ENCODE measurements at regions not wholly inside any gene's neighbourhood (a gene's known extent, or its start where the extent isn't known, plus 50 kb on each side); places are given as distances from the start of the nearest gene placed in this dataset.
A peak's percentile ranks its signal among the peaks of the same experiment; 100 is the strongest.

DNA sequence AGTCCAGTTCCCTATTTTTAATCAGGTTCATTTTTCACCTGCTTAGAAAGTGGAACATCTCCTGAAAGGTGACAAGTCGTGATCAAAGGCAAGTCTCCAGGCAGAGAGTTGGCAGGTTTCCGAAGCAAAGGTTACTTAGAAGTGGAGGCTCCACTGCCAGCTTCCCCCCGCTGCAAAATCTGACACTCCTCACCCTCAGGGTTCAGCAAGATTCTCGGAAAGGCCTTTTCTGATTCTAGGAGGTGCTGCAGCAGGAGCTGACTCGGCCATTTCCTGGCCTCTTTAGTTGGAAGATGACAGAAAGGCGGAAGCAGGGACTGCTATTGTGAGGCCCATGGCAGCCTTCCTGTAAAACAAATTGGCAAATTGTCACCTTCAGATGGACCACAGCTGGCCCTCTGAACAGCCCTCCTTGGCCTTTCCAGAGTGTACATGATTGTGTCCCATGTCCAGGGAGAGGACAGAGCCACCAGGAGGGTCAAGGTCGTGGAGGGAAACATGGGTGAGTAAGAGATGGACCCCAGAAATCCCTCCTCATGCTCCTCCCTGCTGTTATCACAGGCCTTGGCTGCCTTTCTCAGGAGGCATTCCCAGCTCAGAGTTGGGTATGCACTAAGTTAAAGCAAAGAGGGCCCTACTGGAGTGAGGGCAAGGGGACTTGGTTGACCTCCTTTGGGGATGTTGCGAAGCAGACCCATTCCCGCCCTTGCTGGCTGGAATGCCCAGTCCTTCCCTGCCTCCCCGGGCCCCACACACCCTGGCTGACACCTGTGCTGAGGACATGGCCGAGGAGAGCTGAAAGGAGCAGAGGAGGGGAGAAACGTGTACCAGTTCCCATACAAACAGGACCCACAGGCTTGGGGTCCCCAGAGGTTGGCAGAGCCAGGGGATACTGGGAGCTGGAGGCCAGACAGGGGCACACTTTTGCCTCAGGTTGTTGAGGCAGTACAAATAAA, 115.5 kb upstream of the IRF2BP2 start:
- DNase-seq = peak; percentile 69

GRCh38 chr1:234724516-234725176, 114.7 kb upstream of the IRF2BP2 start:
- DNase-seq = peak; percentile 40

GRCh38 chr1:234722904-234723720, 113.1 kb upstream of the IRF2BP2 start:
- DNase-seq = peak; percentile 85

- DNase-seq = no peak
These were observed 112.3 kb upstream of the IRF2BP2 start for GRCh38 chr1:234722270-234722704.

GRCh38 chr1:234721476-234722269, 111.7 kb upstream of the IRF2BP2 start:
- DNase-seq = no peak

GRCh38 chr1:234720709-234721441, 110.9 kb upstream of the IRF2BP2 start:
- DNase-seq = no peak

DNA sequence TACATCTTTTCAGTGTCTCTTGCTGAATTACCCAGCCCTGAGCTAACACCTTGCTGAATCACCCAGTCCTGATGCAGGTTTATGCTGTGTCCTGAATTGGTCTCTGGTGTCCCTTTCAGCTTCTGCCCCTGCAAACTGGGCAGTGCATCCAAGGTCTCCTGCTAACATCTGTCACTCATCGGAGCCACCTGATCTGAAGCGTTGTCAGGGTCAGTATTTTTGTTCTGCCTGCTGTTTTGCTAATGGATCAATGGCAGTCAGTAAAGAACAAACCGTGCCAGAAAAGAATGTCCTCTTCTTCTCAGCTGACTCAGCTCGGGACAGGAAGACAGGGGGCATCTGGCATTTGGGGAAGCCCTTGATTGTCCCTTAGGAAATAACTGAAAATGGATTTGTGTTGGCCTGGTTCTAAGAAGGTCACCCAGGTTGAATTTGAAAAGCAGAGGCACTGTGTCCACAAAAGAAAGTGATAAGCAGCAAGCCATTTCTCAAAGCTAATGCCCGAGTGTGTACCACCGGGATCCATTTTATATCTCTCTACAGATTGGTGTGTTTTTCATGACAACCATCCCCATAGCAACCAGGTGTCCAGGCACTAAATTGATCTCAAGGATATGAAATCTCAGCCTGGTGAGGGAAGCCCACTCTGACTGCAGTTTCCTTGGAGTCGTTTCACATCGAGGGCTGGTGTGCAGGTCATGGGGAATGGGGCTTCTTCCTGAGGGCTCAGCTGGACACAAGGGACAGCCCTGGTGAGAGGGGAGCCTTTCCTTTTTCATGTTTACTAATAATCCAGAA, 109.7 kb upstream of the IRF2BP2 start:
- no peak for DNase-seq

- DNase-seq = no peak
These were observed 108.8 kb upstream of the IRF2BP2 start for GRCh38 chr1:234718496-234719453.

- no peak for DNase-seq
These were observed 107.0 kb upstream of the IRF2BP2 start for GRCh38 chr1:234716908-234717375.

DNA sequence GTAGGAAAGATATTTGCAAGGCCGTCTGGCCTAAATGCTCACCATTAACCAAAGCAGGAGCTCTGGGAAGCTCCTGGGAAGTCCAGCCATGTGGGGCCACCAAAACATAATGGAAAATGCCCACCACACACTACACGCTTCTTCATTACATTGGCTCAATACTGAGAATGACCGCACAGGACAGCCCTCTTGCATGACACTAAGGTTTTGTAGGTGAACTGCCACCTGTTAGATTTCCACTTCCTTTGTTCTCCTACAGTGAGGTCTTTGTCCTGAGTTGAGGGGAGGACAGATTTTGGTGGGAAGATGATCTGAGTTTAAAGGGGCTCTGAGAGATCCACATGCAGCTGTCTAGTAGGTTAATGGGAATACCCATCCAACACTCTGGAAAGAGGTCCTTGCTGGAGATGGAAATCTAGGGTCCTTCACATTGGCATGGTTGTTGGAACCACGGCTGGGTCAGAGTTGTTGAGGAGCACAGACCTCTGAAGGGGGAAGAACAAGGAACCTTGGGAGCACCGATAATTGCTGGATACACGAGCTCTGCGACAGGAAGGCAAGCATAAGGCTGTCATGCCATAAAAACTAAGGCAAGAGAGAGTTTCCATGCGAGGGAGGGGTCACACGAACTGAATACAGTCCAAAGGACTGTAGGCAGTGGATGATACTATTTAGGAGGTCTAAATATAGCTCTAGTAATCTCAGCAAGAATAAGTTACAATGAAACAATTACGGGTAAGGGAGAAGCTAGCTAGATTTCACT, 105.5 kb upstream of the IRF2BP2 start:
- no peak for DNase-seq

DNA sequence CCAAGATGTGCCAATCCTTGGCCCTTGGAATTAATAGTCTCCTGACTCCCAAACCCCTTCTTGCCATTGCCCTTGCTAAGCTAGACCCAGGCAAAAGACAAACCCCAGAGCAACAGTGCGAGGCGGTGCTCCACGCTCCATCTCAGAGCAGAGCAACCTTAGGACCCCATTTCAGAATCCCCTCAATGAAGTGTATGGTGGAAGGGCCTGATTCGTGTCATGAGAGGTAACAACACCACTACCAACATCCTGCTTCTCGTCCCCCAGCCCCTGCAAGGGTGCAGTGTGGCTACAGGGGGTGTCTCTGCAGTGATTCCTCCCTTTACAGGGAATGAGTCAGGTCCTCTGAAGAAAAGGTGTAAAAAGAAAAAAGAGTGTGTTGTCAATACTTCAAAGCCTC, 103.9 kb upstream of the IRF2BP2 start:
- no peak for DNase-seq

DNA sequence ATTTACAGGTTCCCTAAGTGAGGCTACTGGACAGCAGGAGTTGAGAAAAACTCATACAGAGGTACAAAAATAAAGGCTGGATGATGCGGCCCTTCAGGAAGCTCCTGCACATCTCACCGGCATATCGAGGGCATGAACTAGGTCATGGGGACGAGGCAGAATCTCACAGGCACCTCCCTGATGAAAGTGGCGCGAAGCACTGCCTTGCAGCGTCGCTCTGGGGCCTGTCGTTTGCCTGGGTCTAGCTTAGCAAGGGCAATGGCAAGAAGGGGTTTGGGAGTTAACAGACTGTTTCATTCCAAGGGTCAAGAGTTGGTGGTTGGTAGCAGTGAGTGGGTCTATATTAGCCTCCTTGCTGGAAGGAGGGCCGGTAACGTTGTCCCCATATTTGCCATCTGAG, 103.5 kb upstream of the IRF2BP2 start:
- DNase-seq = no peak

DNA sequence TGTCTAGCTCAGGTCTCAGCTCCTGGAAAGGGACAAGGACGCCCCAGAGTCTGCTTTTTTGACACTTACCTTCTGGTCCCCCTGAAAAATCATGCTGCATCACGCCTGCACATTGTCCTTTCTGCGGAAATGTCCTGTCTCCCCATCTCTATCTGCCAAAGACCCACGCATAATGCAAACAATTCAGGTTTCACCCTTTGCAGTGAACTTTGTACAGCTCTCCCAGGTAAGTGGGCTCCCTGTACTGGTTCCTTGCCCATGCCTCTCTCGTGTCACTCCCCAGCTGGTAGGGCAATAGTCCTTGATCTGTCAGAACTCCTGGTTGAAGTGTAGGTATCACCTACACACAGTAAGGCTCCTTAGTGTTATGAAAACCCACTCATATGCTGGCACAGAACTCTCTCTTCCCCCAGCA, 102.9 kb upstream of the IRF2BP2 start:
- no peak for DNase-seq

DNA sequence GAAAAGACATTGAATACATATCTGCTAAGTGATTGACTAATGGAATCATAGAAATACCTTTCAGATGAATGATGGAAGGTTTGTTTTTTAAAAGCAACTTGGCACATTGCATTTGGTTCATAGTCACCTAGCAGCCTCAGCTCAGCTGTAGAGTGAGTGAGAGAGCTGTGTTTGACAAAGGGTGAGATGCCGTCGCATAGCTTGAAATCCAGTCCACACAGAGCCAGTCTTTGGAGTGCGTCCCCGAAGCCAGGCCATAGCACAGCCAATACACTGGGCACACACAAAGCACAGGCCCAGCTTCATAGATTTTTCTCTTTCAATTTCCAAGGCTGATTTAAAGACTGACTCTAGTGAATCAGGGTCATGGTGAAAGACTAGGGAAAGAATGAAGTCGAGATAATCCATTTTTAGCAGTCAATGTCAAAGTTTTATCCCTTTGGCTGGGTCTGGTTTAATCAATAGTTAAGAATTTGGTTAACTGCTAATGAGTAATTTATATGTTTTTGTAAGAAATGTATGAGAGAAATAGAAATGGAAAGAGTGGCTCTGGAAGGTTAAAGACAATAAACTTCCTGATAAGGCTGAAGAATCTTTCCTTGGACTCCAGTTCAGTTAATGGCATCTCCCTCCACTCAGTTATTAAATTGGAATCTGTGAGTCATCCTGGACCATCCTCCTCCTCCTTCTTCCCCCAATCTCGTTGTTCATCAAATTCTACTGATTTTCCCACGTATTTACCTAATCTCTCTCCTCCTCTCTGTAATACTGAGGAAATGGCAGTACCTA, 101.2 kb upstream of the IRF2BP2 start:
- no peak for DNase-seq

- no peak for DNase-seq
These were observed 100.4 kb upstream of the IRF2BP2 start for GRCh38 chr1:234710381-234710780.

DNA sequence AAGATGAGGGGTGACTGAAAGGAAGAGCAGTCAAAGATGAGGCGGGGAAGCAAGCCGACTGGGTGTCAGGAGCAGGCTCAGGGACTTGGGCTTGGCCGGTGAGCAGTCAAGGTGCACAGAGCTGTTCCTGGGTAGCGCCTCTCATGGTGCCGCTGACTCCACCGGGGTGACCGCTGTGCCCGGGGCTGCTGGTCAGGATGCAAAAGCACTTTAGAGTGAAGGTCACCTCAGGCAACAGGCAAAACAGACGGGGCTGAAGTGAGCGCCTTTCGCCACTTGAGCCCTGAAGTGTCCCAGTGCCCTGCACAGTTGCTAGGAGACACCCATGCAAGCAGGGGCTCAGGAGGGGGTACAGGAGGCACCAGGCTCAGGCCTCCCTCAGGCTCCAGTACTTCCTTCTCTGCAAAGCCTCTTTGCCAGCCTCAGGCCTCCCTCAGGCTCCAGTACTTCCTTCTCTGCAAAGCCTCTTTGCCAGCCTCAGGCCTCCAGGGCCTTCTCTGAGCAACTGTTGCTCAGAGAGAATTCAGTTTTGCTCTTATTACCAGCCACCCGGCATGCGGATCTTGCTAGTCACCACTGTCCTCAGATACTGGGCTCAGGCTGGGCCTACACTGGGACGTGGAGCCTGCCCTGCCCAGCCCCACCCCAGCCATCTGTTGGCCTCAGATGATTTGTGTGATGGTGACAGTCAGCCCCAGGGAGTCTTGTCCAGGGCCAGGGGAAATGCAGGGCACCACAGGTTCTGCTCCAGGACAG, 99.7 kb upstream of the IRF2BP2 start:
- no peak for DNase-seq

Data from stimulated activated CD4-positive, alpha-beta T cell treated with anti-CD3 and anti-CD28 coated beads, Interleukin-15, amount 100 ng/mL, for 24 hours (primary cell).